Activated naive CD4-positive, alpha-beta T cell treated with Interleukin-2 at 50 U/mL for 16 hours (primary cell): ENCODE measurements at regions not wholly inside any gene's neighbourhood (a gene's known extent, or its start where the extent isn't known, plus 50 kb on each side); places are given as distances from the start of the nearest gene placed in this dataset.

Source experiments
- DNase-seq: peaks from one replicate; pipeline ENCODE4 v3.0.0-alpha.2; 2020

DNA sequence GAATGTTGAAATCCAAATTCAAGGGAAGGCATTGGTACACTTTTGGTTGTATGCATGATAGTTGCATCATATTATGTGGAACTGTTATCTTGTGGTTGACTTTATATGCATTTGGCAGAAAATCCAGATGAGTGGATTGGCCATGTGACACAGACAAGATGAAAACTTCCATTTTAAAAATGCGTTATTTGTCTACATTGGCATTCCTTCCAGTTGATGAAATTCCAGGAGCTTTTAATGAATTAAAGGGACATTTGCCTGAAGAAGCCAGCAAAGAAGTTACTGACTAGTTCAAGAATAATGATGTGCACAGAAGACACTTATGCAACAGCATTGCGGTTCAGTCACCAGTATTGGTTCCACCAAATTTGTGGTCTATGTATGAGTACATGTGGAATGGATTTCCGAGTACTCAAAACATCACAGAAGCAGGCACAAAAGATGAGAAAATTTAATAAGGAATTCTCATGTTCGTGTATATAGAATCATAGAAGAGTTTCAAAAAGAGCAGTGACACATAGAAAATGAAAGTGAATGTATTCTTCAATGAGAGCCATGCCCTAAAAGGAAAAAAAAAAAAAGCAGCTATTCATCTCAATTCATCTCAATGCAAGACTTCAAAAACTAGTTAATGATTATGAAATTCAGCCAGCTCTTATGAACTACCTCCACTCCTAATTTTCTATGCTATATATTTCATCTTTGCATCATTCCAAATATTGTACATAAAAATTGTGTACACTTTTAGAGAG, 232.1 kb downstream of the RBM43 start:
- DNase-seq = no peak

DNA sequence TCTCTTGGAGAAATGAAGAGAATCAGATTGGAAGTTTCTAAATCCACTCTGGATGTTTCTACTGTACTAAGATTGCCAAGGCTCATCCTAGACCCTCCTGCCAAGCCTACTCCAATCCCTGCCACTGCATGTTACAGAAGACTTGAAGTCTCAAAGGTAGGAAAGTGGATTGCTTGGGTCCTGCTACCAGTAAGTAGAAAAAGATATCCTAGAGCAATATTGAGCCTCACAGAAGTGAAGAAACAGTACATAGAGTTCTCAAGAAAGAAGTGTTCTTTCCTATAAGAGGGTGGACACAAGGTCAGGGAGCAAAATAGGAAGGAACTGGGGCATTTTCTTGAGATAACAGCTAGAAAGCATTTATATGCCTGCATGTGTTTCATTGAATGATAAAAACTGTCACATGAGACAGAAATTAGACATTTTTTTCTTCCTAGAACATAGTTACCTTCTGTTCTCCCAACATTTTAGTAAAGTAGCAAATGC, 232.9 kb downstream of the RBM43 start:
- DNase-seq = no peak

GRCh38 chr2:151027151-151027550, 234.5 kb downstream of the RBM43 start:
- DNase-seq = no peak

DNA sequence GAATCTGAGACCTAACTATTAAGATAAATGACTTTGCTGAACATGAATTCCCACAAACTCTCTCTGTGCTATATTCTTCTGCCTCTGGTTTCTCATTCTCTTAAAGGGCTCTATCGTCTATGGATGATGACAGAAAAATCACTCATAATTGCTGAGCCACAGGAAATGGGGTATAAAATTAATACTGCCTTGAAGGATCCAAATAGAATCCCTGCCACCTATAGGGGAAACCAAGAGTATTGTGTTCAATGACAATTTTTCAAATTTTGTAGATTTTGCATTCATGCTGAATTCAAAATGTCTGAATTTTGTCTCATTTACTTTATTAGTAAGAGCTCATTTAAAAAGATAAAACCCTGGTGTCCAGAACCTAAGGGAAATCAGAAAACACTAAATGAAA, 235.8 kb downstream of the RBM43 start:
- DNase-seq = no peak

- no peak for DNase-seq
Measured at GRCh38 chr2:151024696-151025251, 236.9 kb downstream of the RBM43 start.

DNA sequence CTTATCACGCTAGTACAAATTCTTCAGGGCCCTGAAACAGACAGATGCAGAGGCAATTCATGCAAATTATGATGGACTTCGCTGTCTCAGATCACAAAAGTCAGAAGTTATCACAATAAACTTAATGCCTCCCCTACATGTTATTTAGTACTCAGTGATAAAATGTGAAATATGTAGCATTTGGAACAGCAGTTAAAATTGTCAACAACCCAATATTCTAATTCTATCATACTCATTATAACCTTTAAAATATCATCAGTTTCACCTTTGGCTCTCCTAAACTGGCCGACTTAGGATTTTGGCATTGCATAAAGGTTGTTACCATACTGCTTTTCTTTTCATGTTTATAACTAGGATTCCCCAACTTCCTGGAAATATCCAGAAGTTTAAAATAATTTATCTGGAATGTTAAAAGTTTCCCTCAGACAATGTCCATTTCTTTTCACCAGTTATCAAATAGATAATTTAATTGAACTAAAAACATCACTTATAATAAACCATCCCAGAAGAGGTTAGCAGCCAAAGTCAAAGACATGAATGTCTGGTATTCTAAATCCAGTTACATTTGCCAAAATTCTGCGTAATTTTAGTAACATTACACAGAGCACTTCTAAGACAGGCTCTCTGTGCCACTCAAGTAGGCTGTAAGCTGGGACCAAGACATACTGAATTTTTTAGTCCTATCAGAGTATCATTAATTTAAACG, 239.8 kb downstream of the RBM43 start:
- DNase-seq = no peak

DNA sequence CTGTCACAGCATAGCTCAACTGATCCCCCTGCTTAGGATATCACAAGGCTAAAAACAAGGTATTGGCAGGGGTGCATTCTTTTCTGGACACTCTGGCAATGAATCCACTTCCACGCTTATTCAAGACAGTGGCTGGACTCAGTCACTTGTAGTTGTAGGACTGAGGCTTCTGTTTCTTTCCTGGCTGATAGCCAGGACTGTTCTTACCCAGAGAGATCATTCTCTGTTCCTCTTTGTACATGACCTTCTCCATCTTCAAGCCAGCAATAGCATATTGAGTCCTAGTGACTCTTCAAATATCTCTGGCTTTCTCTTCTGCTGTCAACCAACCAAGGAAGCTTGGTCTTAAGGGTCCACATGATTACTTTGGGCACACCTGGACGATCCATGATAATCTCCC, 241.3 kb downstream of the RBM43 start:
- DNase-seq = no peak

DNA sequence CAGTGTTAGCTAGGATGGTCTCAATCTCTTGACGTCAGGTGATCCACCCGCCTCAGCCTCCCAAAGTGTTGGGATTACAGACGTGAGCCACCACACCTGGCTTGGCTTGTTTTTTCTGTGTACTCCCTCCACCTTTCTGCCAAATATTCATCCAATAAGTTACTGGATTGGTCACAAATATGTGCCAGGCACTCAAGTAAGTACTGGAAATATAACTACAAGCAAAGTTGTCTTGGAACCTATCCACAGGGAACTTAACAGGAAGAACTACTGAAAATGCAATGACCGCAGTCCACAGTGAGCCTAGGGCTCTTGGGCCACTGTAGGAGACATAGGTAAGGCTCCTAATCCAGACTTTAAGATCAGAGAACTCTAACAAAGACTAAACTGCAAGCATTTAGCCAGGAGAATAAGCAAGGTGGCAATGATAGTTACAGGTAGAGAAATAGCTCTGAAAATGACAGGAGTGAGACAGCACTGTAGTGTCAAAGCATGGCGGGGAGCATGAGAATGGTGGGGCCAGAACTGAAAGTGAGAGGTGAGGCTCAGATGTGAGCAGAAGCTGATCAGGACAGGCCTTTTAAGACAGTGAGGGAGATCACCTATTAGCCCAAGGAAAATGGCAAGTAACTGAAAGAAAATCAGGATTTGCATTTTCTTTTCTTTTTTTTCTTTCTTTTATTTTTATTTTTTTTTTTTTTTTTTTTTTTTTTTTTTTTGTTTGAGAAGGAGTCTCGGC, 252.1 kb downstream of the RBM43 start:
- DNase-seq = no peak

DNA sequence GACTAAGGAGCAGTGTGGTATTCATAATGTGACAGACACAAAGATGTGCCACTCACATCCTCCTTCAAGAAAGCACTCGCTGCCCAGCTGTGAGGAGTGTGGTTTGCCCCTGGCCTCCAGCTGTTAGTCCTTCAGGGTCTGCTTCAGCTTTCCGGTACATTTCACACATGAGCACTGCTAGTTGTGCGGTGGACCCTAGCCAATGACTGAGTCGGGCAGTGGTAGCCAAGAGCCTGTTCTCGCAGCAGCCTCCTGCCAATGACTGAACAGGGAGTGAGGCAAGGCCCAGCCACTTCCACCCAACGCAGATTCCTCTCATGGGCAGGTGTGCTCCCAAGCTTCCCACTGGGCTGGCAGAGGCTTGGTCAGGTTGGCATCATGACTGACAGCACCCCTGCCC, 254.3 kb downstream of the RBM43 start:
- DNase-seq = no peak

- DNase-seq = no peak
Measured at GRCh38 chr2:151002959-151003600, 258.6 kb downstream of the RBM43 start.

GRCh38 chr2:150997702-150998440, 263.8 kb downstream of the RBM43 start:
- no peak for DNase-seq

DNA sequence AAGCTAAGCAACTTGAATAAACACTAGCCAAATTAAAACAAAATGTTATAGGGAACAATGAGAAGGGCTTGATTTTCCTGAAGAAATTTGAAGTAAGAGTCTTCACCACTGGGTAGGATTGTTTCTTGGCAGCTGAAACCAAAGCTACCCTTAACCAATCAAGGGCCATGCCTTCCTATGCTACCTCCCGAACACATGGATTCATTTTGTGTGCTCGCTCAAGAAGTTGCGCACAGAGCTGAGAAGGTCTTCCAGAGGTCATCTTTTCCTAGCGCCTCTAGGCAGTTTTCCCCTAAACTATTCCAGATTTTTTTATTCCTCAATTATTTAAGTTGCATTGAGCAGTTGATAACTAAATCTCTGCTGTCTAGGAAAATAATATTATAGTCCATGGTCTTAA, 264.6 kb downstream of the RBM43 start:
- DNase-seq = no peak

DNA sequence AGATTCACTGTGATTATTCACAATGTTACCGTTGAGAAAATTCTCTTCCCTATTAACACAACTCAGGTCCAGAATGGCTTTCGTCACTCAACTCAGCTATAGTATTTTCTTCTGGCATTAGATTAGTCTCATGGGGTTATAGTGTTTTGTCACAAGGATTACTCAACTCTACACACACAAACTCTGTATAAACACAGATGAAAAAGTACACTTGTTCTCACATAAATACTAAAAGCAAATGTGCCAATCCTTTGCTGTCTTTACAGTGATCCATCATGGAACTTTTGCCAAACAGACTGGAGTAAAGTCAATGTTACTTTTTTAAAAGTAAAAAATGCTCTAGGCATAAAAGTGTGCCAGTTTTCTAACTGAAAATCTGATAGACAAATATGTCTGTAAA, 267.6 kb downstream of the RBM43 start:
- no peak for DNase-seq

- no peak for DNase-seq
Measured at GRCh38 chr2:150989969-150990368, 271.7 kb downstream of the RBM43 start.

DNA sequence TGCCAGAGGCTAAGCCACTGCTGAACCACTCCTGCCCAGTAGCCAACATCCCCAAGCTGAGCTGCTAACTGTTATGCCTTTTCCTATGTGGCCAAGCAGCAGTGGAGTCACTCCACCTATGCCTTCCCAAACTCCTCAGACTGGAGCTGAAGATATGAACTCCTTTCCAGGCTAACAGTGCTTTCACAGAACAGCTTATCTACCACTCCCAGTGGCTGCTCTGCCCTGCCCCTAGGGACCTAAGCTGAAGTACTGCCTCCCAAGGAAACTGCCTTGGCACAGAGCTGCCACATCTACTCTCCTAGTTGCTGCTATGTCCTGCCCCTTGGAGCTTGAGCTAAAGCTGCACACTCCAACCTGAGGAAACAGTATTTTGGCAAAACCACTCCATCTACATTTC, 275.9 kb downstream of the RBM43 start:
- no peak for DNase-seq

DNA sequence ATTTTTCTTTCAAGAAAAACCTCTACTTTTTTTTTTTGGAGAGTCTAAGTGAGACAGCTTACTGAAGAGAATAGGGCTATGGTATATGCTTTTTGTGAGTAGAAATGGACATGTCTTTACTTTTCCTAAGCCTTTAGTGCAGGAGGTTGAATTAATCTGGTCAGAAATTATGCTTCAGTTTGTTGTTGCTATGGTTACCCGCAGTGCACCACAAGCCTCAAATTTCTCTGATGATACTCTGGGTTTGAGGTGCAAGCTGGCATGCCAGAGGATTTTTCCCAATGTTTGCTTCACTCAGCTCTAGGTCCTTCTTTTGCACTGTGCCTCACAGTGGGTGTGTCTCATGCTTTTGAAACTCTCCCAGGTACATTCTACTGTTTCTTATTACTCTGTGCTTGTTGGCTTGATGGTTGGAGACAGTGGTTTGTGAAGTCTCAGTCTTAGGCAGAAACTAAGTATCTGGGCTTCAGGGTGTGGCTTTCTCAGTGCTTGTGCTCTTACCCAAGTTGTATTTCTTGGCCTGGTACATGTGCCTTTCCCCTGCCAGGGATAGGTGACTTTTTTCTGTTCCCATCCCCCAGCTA, 278.3 kb downstream of the RBM43 start:
- DNase-seq = no peak

- DNase-seq = no peak
Measured at GRCh38 chr2:150981826-150982225, 279.8 kb downstream of the RBM43 start.

DNA sequence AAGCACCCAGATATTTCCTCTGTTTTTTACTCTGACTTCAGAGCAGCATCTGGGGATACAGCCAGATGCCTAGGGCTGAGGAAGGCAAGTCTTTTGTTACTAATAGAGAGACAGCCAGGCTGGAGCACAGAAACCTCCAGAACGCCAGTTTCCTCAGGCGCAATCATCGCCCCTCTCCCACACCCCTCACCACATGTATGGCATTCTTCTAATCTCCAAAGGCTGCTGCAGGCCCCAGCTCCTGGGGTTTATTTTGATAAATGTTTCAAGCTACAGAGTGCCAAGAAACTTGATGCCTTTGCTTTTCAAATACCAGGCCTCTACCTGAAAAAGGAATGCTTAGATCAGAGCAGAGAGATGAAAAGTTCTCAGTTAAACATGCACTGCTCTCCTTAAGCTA, 283.6 kb downstream of the RBM43 start:
- DNase-seq = no peak

DNA sequence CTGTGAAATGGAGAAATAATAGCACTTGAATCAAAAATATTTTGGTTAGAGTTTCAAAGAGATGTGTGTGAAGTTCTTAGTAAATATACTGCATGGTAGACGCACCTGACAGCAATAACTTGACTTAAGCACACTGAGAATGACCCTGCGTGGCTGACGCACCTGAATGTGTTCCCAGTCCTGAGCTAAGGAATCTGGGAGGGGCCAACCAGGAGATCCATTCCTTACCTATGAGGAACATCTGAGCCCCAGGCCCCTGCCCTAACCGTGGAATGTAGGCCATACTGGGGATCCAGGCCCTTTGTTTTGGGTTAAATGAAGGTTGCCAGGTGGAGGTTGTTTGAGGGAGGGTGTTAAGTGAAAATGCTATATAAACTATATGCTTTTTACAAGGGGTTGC, 284.4 kb downstream of the RBM43 start:
- no peak for DNase-seq

GRCh38 chr2:150976604-150977003, 285.1 kb downstream of the RBM43 start:
- DNase-seq = no peak

GRCh38 chr2:150974864-150975263, 286.8 kb downstream of the RBM43 start:
- no peak for DNase-seq

DNA sequence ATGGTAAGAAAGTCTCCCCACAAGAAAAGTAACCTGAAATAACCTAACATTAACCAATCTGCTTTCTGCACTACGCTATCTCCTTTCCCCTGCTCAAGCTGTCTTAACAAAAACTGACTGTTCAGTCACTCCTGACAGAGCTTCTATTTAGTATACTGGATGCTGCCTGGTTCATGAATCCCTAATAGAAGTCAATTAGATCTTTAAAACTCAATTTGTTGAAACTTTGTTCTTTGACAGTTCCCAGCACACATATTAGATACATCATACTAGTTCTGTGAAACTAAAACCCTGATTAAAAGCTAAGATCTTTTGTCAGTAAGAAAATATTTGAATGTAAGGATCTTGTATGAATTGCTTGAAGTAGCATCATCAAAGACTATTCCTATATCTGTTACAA, 287.4 kb downstream of the RBM43 start:
- no peak for DNase-seq
